SK-N-SH treated with all-trans-retinoic acid at 6 μM for 48 hours (cell line): ENCODE measurements at regions not wholly inside any gene's neighbourhood (a gene's known extent, or its start where the extent isn't known, plus 50 kb on each side); places are given as distances from the start of the nearest gene placed in this dataset.

Source experiments
- ARNTL ChIP-seq: fragments of 450-650 bp; formaldehyde crosslinking; IDR thresholded peaks from 2 replicates; pipeline ENCODE4 v1.5.0; 2020; ENCODE audit warnings: low read depth, mild to moderate bottlenecking, moderate library complexity, borderline replicate concordance
- CREB5 ChIP-seq: fragments of 250-450 bp; sonication (Bioruptor Pico); IDR thresholded peaks from 2 replicates; pipeline ENCODE4 v1.5.1; 2020; ENCODE audit warnings: low read depth, mild to moderate bottlenecking, moderate library complexity
- CSRNP3 ChIP-seq: fragments of 250-450 bp; sonication (Bioruptor Pico); IDR thresholded peaks from 2 replicates; pipeline ENCODE4 v1.5.1; 2021; ENCODE audit warnings: mild to moderate bottlenecking, moderate library complexity
- RARB ChIP-seq: fragments of 250-450 bp; sonication (Bioruptor Pico); IDR thresholded peaks from 2 replicates; pipeline ENCODE4 v1.8.0; 2021; ENCODE audit warnings: mild to moderate bottlenecking, moderate library complexity
- TSHZ2 ChIP-seq: fragments of 250-450 bp; sonication (Bioruptor Pico); IDR thresholded peaks from 2 replicates; pipeline ENCODE4 v1.5.0; 2020; ENCODE audit warnings: mild to moderate bottlenecking, moderate library complexity
- ZNF565 ChIP-seq: fragments of 450-650 bp; formaldehyde crosslinking; conservative IDR thresholded peaks from 2 replicates; pipeline ENCODE4 v1.5.0; 2020; ENCODE audit warnings: low read depth, mild to moderate bottlenecking, moderate library complexity
- TF ChIP-seq, protein P1 (sequence below): fragments of 250-450 bp; sonication (Bioruptor Pico); IDR thresholded peaks from 2 replicates; pipeline ENCODE4 v1.8.0; 2020; ENCODE audit warnings: mild to moderate bottlenecking, moderate library complexity, borderline replicate concordance

GRCh38 chr2:193693758-193694157, 1499.0 kb upstream of the TMEFF2 start:
- TF ChIP-seq, protein P1, sequence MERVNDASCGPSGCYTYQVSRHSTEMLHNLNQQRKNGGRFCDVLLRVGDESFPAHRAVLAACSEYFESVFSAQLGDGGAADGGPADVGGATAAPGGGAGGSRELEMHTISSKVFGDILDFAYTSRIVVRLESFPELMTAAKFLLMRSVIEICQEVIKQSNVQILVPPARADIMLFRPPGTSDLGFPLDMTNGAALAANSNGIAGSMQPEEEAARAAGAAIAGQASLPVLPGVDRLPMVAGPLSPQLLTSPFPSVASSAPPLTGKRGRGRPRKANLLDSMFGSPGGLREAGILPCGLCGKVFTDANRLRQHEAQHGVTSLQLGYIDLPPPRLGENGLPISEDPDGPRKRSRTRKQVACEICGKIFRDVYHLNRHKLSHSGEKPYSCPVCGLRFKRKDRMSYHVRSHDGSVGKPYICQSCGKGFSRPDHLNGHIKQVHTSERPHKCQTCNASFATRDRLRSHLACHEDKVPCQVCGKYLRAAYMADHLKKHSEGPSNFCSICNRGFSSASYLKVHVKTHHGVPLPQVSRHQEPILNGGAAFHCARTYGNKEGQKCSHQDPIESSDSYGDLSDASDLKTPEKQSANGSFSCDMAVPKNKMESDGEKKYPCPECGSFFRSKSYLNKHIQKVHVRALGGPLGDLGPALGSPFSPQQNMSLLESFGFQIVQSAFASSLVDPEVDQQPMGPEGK (CRISPR knock-in tag) = no peak
- TF ChIP-seq CREB5 (no peak), ZNF565 (CRISPR knock-in tag) (no peak), RARB (no peak), CSRNP3 (no peak), ARNTL (CRISPR knock-in tag) (no peak), TSHZ2 (CRISPR knock-in tag) (no peak)
